H9 (cell line): ENCODE measurements at regions not wholly inside any gene's neighbourhood (a gene's known extent, or its start where the extent isn't known, plus 50 kb on each side); places are given as distances from the start of the nearest gene placed in this dataset.

ENCODE experiments used
- DNase-seq: peaks from one replicate; pipeline ENCODE4 v3.0.0-alpha.2; 2017
- H2AFZ ChIP-seq: one replicate; pipeline ENCODE4 v1.6.1; 2013; ENCODE audit warnings: mild to moderate bottlenecking, low read length, control low read depth, moderate library complexity
- H2AK5ac ChIP-seq: 2 replicates; pipeline ENCODE4 v1.6.1; 2013; ENCODE audit warnings: low read length, control low read depth, mixed read lengths; ENCODE audit not compliant: insufficient read length
- H2BK120ac ChIP-seq: one replicate; pipeline ENCODE4 v1.6.1; 2013; ENCODE audit warnings: low read depth, mild to moderate bottlenecking, low read length, control low read depth, inconsistent platforms; ENCODE audit not compliant: poor library complexity, severe bottlenecking
- H2BK12ac ChIP-seq: 2 replicates; pipeline ENCODE4 v1.6.1; 2013; ENCODE audit warnings: low read length, control low read depth, mixed read lengths, low read depth; ENCODE audit not compliant: insufficient read length
- H2BK15ac ChIP-seq: 2 replicates; pipeline ENCODE4 v1.6.1; 2013; ENCODE audit warnings: low read depth, low read length, control low read depth
- H2BK20ac ChIP-seq: one replicate; pipeline ENCODE4 v1.6.1; 2013; ENCODE audit warnings: low read depth, mild to moderate bottlenecking, low read length, control low read depth, inconsistent platforms; ENCODE audit not compliant: poor library complexity, severe bottlenecking
- H2BK5ac ChIP-seq: 2 replicates; pipeline ENCODE4 v1.6.1; 2013; ENCODE audit warnings: low read length, control low read depth, mixed read lengths; ENCODE audit not compliant: insufficient read length
- H3K14ac ChIP-seq: 2 replicates; pipeline ENCODE4 v1.6.1; 2013; ENCODE audit warnings: low read length, control low read depth; ENCODE audit not compliant: insufficient read depth
- H3K18ac ChIP-seq: 2 replicates; pipeline ENCODE4 v1.6.1; 2013; ENCODE audit warnings: low read depth, mild to moderate bottlenecking, mixed read lengths, low read length, control low read depth; ENCODE audit not compliant: insufficient read length
- H3K23ac ChIP-seq: 2 replicates; pipeline ENCODE4 v1.6.1; 2013; ENCODE audit warnings: low read length, control low read depth, mixed read lengths, low read depth; ENCODE audit not compliant: insufficient read length
- H3K23me2 ChIP-seq: 2 replicates; pipeline ENCODE4 v1.6.1; 2013; ENCODE audit warnings: low read depth, mild to moderate bottlenecking, mixed read lengths, low read length, control low read depth; ENCODE audit not compliant: insufficient read length, poor library complexity, severe bottlenecking
- H3K27ac ChIP-seq: 2 replicates; pipeline ENCODE4 v1.5.1; 2013; ENCODE audit warnings: low read length, control low read depth, mixed read lengths, low read depth; ENCODE audit not compliant: insufficient read length
- H3K27me3 ChIP-seq: 2 replicates; pipeline ENCODE4 v1.6.1; 2013; ENCODE audit warnings: low read length, control low read depth, inconsistent platforms; ENCODE audit not compliant: insufficient read depth
- H3K4ac ChIP-seq: 2 replicates; pipeline ENCODE4 v1.6.1; 2013; ENCODE audit warnings: low read depth, mild to moderate bottlenecking, control low read depth, inconsistent platforms, low read length, moderate library complexity
- H3K4me1 ChIP-seq: 2 replicates; pipeline ENCODE4 v1.6.1; 2013; ENCODE audit warnings: low read length, control low read depth, inconsistent platforms; ENCODE audit not compliant: insufficient read depth
- H3K4me2 ChIP-seq: 2 replicates; pipeline ENCODE4 v1.6.1; 2013; ENCODE audit warnings: low read length, control low read depth, mixed read lengths; ENCODE audit not compliant: insufficient read length, insufficient read depth
- H3K56ac ChIP-seq: 2 replicates; pipeline ENCODE4 v1.6.1; 2013; ENCODE audit warnings: low read depth, mild to moderate bottlenecking, mixed read lengths, low read length, control low read depth; ENCODE audit not compliant: insufficient read length
- H3K79me1 ChIP-seq: 2 replicates; pipeline ENCODE4 v1.6.1; 2013; ENCODE audit warnings: low read depth, mild to moderate bottlenecking, moderate library complexity, low read length, control low read depth, inconsistent platforms; ENCODE audit not compliant: insufficient read depth, poor library complexity, severe bottlenecking
- H3K79me2 ChIP-seq: 2 replicates; pipeline ENCODE4 v1.6.1; 2013; ENCODE audit warnings: low read length, control low read depth, inconsistent platforms; ENCODE audit not compliant: insufficient read depth
- H3K9ac ChIP-seq: 2 replicates; pipeline ENCODE4 v1.6.1; 2013; ENCODE audit warnings: low read length, control low read depth, mixed read lengths; ENCODE audit not compliant: insufficient read length; ENCODE audit errors: extremely low read depth
- H3K9me3 ChIP-seq: one replicate; pipeline ENCODE4 v1.6.1; 2013; ENCODE audit warnings: low read depth, low read length, inconsistent platforms; ENCODE audit not compliant: control insufficient read depth
- H3T11ph ChIP-seq: one replicate; pipeline ENCODE4 v1.6.1; 2013; ENCODE audit warnings: mild to moderate bottlenecking, low read length, control low read depth, inconsistent platforms
- H4K20me1 ChIP-seq: one replicate; pipeline ENCODE4 v1.6.1; 2013; ENCODE audit not compliant: control insufficient read depth, insufficient read length, insufficient read depth
- H4K5ac ChIP-seq: 2 replicates; pipeline ENCODE4 v1.6.1; 2013; ENCODE audit warnings: low read depth, mild to moderate bottlenecking, mixed read lengths, low read length, control low read depth; ENCODE audit not compliant: insufficient read length
- H4K8ac ChIP-seq: replicated peaks from 2 replicates; pipeline ENCODE4 v1.6.1; 2013; ENCODE audit warnings: low read length, control low read depth, mixed read lengths, low read depth; ENCODE audit not compliant: insufficient read length
- H4K91ac ChIP-seq: 2 replicates; pipeline ENCODE4 v1.6.1; 2013; ENCODE audit warnings: low read depth, mild to moderate bottlenecking, moderate library complexity, mixed read lengths, low read length, control low read depth; ENCODE audit not compliant: insufficient read length
- H3K27ac Mint-ChIP-seq, 3 experiments: 2 replicates in 2 of 3; 3 replicates in 1 of 3; pipeline ENCODE4 v1.8.0; 2020 to 2021; ENCODE audit warnings: mixed read lengths in 3 of 3, mild to moderate bottlenecking in 1 of 3, moderate library complexity in 1 of 3
- H3K27me3 Mint-ChIP-seq: 2 replicates; pipeline ENCODE4 v1.8.0; 2021; ENCODE audit warnings: low read depth, mild to moderate bottlenecking, moderate library complexity, mixed read lengths
- H3K36me3 Mint-ChIP-seq, 3 experiments: 2 replicates in 2 of 3; 3 replicates in 1 of 3; pipeline ENCODE4 v1.8.0; 2020 to 2021; ENCODE audit warnings: low read depth in 3 of 3, mixed read lengths in 3 of 3; ENCODE audit not compliant: insufficient read depth in 1 of 3
- H3K4me1 Mint-ChIP-seq, 2 experiments: 2 replicates each; pipeline ENCODE4 v1.8.0; 2020; ENCODE audit warnings: mixed read lengths in 2 of 2
- H3K4me3 Mint-ChIP-seq, 2 experiments: 2 replicates in 1 of 2; 3 replicates in 1 of 2; pipeline ENCODE4 v1.8.0; 2020 to 2021; ENCODE audit warnings: mild to moderate bottlenecking in 2 of 2, mixed read lengths in 2 of 2, moderate library complexity in 1 of 2
- H3K9me3 Mint-ChIP-seq, 2 experiments: 2 replicates in 1 of 2; 3 replicates in 1 of 2; pipeline ENCODE4 v1.8.0; 2020; ENCODE audit warnings: mild to moderate bottlenecking in 2 of 2, mixed read lengths in 2 of 2, moderate library complexity in 1 of 2
- WGBS: extraction: QIAGEN DNeasy Blood & Tissue Kit; methylation state at CpG from one replicate; pipeline ENCODE4 v1.1.7; 2013; ENCODE audit warnings: missing lambda C conversion rate, low lambda C conversion rate, mixed read lengths; ENCODE audit not compliant: insufficient read length; ENCODE audit errors: extremely low coverage; 5-methylcytosine and 5-hydroxymethylcytosine counted together
- TF ChIP-seq, protein P1 (sequence below): fragments of 200-600 bp; sonication (generic); conservative IDR thresholded peaks from 3 replicates; pipeline ENCODE4 v1.8.0; 2021; ENCODE audit warnings: antibody characterized with exemption, mild to moderate bottlenecking

DNA sequence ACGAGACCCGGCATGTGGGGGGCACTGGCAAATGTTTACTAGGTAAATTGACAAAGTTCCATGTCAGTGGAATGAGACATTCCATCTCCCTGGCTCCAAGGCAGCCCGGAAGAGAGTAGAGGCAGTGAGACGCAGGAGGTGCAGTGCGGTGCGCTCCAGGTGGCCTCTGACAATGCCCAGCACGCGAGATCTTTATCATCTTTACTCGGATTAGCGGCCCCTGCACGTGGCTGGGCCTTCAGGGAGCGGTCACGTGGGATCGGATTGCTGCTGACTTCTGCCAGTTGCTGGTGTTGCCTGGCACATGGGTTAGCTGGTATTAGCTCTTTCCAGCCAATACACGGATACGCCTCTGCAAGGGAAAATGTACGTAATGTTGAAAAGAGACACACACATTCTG, 151.2 kb upstream of the ALKAL2 start:
- Histone ChIP-seq H2BK20ac (no peak overlapping the region), H3K23ac (no peak overlapping the region), H3K27ac (no peak overlapping the region), H2AK5ac (no peak overlapping the region), H3K56ac (no peak overlapping the region), H2BK12ac (no peak overlapping the region), H3K27me3 (no peaks in the 10 kb centered on the region), H2BK15ac (no peak overlapping the region), H3T11ph (no peak overlapping the region), H3K9ac (no peak overlapping the region), H3K79me1 (no peaks in the 10 kb centered on the region), H4K8ac (no peak overlapping the region), H3K4me2 (no peak overlapping the region), H4K5ac (no peak overlapping the region), H2BK5ac (no peak overlapping the region), H3K79me2 (no peaks in the 10 kb centered on the region), H3K4me1 (no peaks in the 10 kb centered on the region), H2AFZ (no peak overlapping the region), H3K23me2 (no peaks in the 10 kb centered on the region), H3K9me3 (no peaks in the 10 kb centered on the region), H3K18ac (no peak overlapping the region), H4K91ac (no peak overlapping the region), H3K14ac (no peak overlapping the region), H3K4ac (no peak overlapping the region), H4K20me1 (no peaks in the 10 kb centered on the region), H2BK120ac (no peak overlapping the region)
- peaks cover 5% of the 10 kb centered on the region for H3K27me3 Mint-ChIP-seq
- H3K4me1 Mint-ChIP-seq: peaks cover 11 to 13% of the 10 kb centered on the region in 2 experiments
- no peaks in the 10 kb centered on the region for H3K9me3 Mint-ChIP-seq
- H3K27ac Mint-ChIP-seq: no peak overlapping the region
- no CpG with 5 or more reads among the region's 17 CpGs for WGBS
- TF ChIP-seq, protein P1, sequence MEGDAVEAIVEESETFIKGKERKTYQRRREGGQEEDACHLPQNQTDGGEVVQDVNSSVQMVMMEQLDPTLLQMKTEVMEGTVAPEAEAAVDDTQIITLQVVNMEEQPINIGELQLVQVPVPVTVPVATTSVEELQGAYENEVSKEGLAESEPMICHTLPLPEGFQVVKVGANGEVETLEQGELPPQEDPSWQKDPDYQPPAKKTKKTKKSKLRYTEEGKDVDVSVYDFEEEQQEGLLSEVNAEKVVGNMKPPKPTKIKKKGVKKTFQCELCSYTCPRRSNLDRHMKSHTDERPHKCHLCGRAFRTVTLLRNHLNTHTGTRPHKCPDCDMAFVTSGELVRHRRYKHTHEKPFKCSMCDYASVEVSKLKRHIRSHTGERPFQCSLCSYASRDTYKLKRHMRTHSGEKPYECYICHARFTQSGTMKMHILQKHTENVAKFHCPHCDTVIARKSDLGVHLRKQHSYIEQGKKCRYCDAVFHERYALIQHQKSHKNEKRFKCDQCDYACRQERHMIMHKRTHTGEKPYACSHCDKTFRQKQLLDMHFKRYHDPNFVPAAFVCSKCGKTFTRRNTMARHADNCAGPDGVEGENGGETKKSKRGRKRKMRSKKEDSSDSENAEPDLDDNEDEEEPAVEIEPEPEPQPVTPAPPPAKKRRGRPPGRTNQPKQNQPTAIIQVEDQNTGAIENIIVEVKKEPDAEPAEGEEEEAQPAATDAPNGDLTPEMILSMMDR: no peak
- peak; percentile 20 for DNase-seq
- no peak overlapping the region for H3K4me3 Mint-ChIP-seq
- H3K36me3 Mint-ChIP-seq: no peaks in the 10 kb centered on the region
